Central memory CD8-positive, alpha-beta T cell (primary cell): ENCODE measurements at regions not wholly inside any gene's neighbourhood (a gene's known extent, or its start where the extent isn't known, plus 50 kb on each side); places are given as distances from the start of the nearest gene placed in this dataset.

ENCODE experiments used
- ATAC-seq: fragments of 150-1000 bp; cut with Tn5 transposase; replicated peaks from 2 replicates; pipeline ENCODE4 v1.10.0; 2022; ENCODE audit warnings: mild to moderate bottlenecking, moderate FRiP score, moderate number of reproducible peaks; ENCODE audit not compliant: poor library complexity, severe bottlenecking; ENCODE audit errors: extremely low read depth
- DNase-seq, 2 donors: peaks; one replicate each; pipeline ENCODE4 v3.0.0; 2021; ENCODE audit warnings: low spot score in 2 of 2
- H3K27ac Mint-ChIP-seq: one replicate; pipeline ENCODE4 v1.8.0; 2022; ENCODE audit warnings: low read depth, mild to moderate bottlenecking, moderate library complexity, mixed read lengths
- H3K27me3 Mint-ChIP-seq: one replicate; pipeline ENCODE4 v1.8.0; 2022; ENCODE audit warnings: mixed read lengths
- H3K36me3 Mint-ChIP-seq: one replicate; pipeline ENCODE4 v1.8.0; 2022; ENCODE audit warnings: mild to moderate bottlenecking, moderate library complexity, mixed read lengths; ENCODE audit not compliant: insufficient read depth
- H3K4me1 Mint-ChIP-seq: one replicate; pipeline ENCODE4 v1.8.0; 2022; ENCODE audit warnings: mixed read lengths
- H3K4me3 Mint-ChIP-seq: one replicate; pipeline ENCODE4 v1.8.0; 2022; ENCODE audit warnings: mild to moderate bottlenecking, moderate library complexity, mixed read lengths
- H3K9me3 Mint-ChIP-seq: one replicate; pipeline ENCODE4 v1.8.0; 2022; ENCODE audit warnings: mixed read lengths

GRCh38 chr4:100268789-100269188 lies 78.5 kb upstream of the DDIT4L start:
- no peak for DNase-seq
- Mint-ChIP-seq H3K4me1 (no peaks in the 10 kb centered on the region), H3K27me3 (peaks cover 28% of the 10 kb centered on the region), H3K9me3 (no peaks in the 10 kb centered on the region), H3K27ac (no peak overlapping the region), H3K4me3 (no peak overlapping the region), H3K36me3 (no peaks in the 10 kb centered on the region)
- no peak for ATAC-seq

- no peak for ATAC-seq
- H3K27ac Mint-ChIP-seq, result no peak overlapping the region
- no peaks in the 10 kb centered on the region for H3K4me1 Mint-ChIP-seq
- peaks cover 26% of the 10 kb centered on the region for H3K27me3 Mint-ChIP-seq
- H3K36me3 Mint-ChIP-seq, result no peaks in the 10 kb centered on the region
- H3K4me3 Mint-ChIP-seq, result no peak overlapping the region
- DNase-seq, result no peak
- H3K9me3 Mint-ChIP-seq, result no peaks in the 10 kb centered on the region
Observed at GRCh38 chr4:100261346-100261745, 71.1 kb upstream of the DDIT4L start.

- Mint-ChIP-seq H3K27ac (no peak overlapping the region), H3K36me3 (no peaks in the 10 kb centered on the region), H3K4me3 (no peak overlapping the region), H3K4me1 (no peaks in the 10 kb centered on the region), H3K27me3 (peaks cover 7% of the 10 kb centered on the region), H3K9me3 (no peaks in the 10 kb centered on the region)
- no peak for ATAC-seq
- DNase-seq, result no peak
Observed at GRCh38 chr4:100258675-100259074, 68.4 kb upstream of the DDIT4L start.

GRCh38 chr4:100257567-100257966 lies 67.3 kb upstream of the DDIT4L start:
- Mint-ChIP-seq H3K36me3 (no peaks in the 10 kb centered on the region), H3K27me3 (peaks cover 7% of the 10 kb centered on the region), H3K4me1 (no peaks in the 10 kb centered on the region), H3K4me3 (no peak overlapping the region), H3K27ac (no peak overlapping the region), H3K9me3 (no peaks in the 10 kb centered on the region)
- no peak for ATAC-seq
- DNase-seq, result no peak

GRCh38 chr4:100254237-100254636 lies 64.0 kb upstream of the DDIT4L start:
- ATAC-seq, result no peak
- Mint-ChIP-seq H3K27ac (no peak overlapping the region), H3K4me3 (no peak overlapping the region)

GRCh38 chr4:100248476-100248875 lies 58.2 kb upstream of the DDIT4L start:
- DNase-seq (no peak), ATAC-seq (no peak)
- Mint-ChIP-seq H3K9me3 (no peaks in the 10 kb centered on the region), H3K36me3 (no peaks in the 10 kb centered on the region), H3K4me3 (no peak overlapping the region), H3K27me3 (no peaks in the 10 kb centered on the region), H3K27ac (no peak overlapping the region), H3K4me1 (no peaks in the 10 kb centered on the region)

More at GRCh38 chr4:100254237-100254636, 64.0 kb upstream of the DDIT4L start:
- DNase-seq, result no peak
- Mint-ChIP-seq H3K4me1 (no peaks in the 10 kb centered on the region), H3K36me3 (no peaks in the 10 kb centered on the region), H3K9me3 (no peaks in the 10 kb centered on the region), H3K27me3 (peaks cover 7% of the 10 kb centered on the region)

- H3K27ac Mint-ChIP-seq, result no peak overlapping the region
- H3K27me3 Mint-ChIP-seq, result no peaks in the 10 kb centered on the region
- no peaks in the 10 kb centered on the region for H3K9me3 Mint-ChIP-seq
- no peaks in the 10 kb centered on the region for H3K4me1 Mint-ChIP-seq
- DNase-seq (no peak), ATAC-seq (no peak)
- H3K4me3 Mint-ChIP-seq, result no peak overlapping the region
- H3K36me3 Mint-ChIP-seq, result no peaks in the 10 kb centered on the region
Observed at GRCh38 chr4:100246697-100247096, 56.4 kb upstream of the DDIT4L start.

GRCh38 chr4:100244347-100244746 lies 54.1 kb upstream of the DDIT4L start:
- H3K36me3 Mint-ChIP-seq, result no peaks in the 10 kb centered on the region
- no peak for DNase-seq
- no peak overlapping the region for H3K4me3 Mint-ChIP-seq
- ATAC-seq, result no peak
- H3K4me1 Mint-ChIP-seq, result peaks cover 8% of the 10 kb centered on the region
- H3K27ac Mint-ChIP-seq, result no peak overlapping the region
- H3K9me3 Mint-ChIP-seq, result no peaks in the 10 kb centered on the region
- H3K27me3 Mint-ChIP-seq, result no peaks in the 10 kb centered on the region
